ENCODE measurements at regions not wholly inside any gene's neighbourhood (a gene's known extent, or its start where the extent isn't known, plus 50 kb on each side); places are given as distances from the start of the nearest gene placed in this dataset.

- intact Hi-C loops (cut with DNase I), result no loop called here
Measured at GRCh38 chr3:152126260-152126659, 142.5 kb upstream of the MBNL1 start.

GRCh38 chr3:152127058-152127457, 141.7 kb upstream of the MBNL1 start:
- no peaks in the 10 kb centered on the region for H3K27me3 ChIP-seq
- DNase-seq (no peak), ATAC-seq (no peak)
- no peak overlapping the region for H3K27ac ChIP-seq
- no peaks in the 10 kb centered on the region for H3K9me3 ChIP-seq
- no peaks in the 10 kb centered on the region for H3K36me3 ChIP-seq
- H3K4me3 ChIP-seq, result no peak overlapping the region
- TF ChIP-seq CTCF (IDR thresholded peaks at IDR 0.05), result no peak
- intact Hi-C loops (cut with DNase I), result no loop called here
- H3K4me1 ChIP-seq, result no peaks in the 10 kb centered on the region

More at GRCh38 chr3:152126260-152126659, 142.5 kb upstream of the MBNL1 start:
- DNase-seq (no peak), ATAC-seq (no peak)
- no peaks in the 10 kb centered on the region for H3K4me1 ChIP-seq
- TF ChIP-seq CTCF (IDR thresholded peaks at IDR 0.05), result no peak
- no peak overlapping the region for H3K4me3 ChIP-seq
- no peaks in the 10 kb centered on the region for H3K36me3 ChIP-seq
- H3K9me3 ChIP-seq, result no peaks in the 10 kb centered on the region
- no peak overlapping the region for H3K27ac ChIP-seq
- H3K27me3 ChIP-seq, result no peaks in the 10 kb centered on the region

GRCh38 chr3:152128356-152128755, 140.4 kb upstream of the MBNL1 start:
- ATAC-seq (no peak), DNase-seq (no peak)
- TF ChIP-seq CTCF (IDR thresholded peaks at IDR 0.05), result no peak
- Histone ChIP-seq H3K4me3 (no peak overlapping the region), H3K27ac (no peak overlapping the region), H3K27me3 (no peaks in the 10 kb centered on the region), H3K36me3 (no peaks in the 10 kb centered on the region), H3K4me1 (no peaks in the 10 kb centered on the region), H3K9me3 (no peaks in the 10 kb centered on the region)
- intact Hi-C loops (cut with DNase I), result no loop called here

DNA sequence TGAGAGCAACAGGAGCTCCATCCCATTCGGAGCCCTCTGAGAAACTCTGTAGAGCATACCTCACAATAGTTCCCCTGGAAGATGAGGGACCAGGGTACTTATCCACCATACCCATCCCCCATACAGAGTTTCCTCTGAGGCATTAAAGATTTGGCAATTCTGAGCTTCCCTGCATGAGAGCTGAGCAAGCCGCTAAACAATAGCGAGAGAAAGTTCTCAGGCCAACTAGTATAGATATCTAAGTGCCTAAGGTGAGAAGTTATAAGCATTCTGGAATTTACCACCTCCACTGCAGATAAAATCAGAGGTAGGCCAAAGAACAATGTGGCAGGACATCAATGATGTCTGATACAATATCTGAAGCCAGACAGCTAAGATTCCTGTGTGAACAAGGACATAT, 129.1 kb upstream of the MBNL1 start:
- Histone ChIP-seq H3K4me1 (no peaks in the 10 kb centered on the region), H3K36me3 (no peaks in the 10 kb centered on the region), H3K4me3 (no peak overlapping the region), H3K9me3 (no peaks in the 10 kb centered on the region), H3K27ac (no peak overlapping the region), H3K27me3 (no peaks in the 10 kb centered on the region)
- intact Hi-C loops (cut with DNase I), result no loop called here
- no peak for ATAC-seq
- no peak for TF ChIP-seq CTCF (IDR thresholded peaks at IDR 0.05)
- DNase-seq, result no peak

DNA sequence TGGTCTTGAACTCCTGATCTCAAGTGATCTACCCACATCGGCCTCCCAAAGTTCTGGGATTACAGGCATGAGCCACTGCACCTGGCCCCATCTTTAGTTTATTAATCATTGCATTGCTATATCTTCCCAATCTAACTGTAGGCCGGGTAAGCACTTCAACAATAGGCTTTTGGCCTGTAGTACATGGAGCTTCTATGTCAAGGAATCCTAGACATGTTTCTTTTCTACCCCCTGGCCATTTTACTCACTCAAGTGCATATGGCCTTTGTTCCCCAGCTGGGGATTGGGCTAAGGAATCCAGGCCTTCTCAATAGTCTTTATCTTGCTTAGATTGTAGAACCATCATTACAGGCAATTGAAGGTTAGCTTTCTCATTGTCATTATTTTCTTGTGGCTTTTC, 122.3 kb upstream of the MBNL1 start:
- Histone ChIP-seq H3K4me3 (no peak overlapping the region), H3K27me3 (no peaks in the 10 kb centered on the region), H3K4me1 (no peaks in the 10 kb centered on the region), H3K36me3 (no peaks in the 10 kb centered on the region), H3K27ac (no peak overlapping the region), H3K9me3 (no peaks in the 10 kb centered on the region)
- DNase-seq (no peak), ATAC-seq (no peak)
- no peak for TF ChIP-seq CTCF (IDR thresholded peaks at IDR 0.05)
- intact Hi-C loops (cut with DNase I), result no loop called here

GRCh38 chr3:152147748-152148147, 121.0 kb upstream of the MBNL1 start:
- Histone ChIP-seq H3K27ac (no peak overlapping the region), H3K36me3 (no peaks in the 10 kb centered on the region), H3K27me3 (no peaks in the 10 kb centered on the region), H3K4me3 (no peak overlapping the region), H3K9me3 (no peaks in the 10 kb centered on the region), H3K4me1 (no peaks in the 10 kb centered on the region)
- DNase-seq, result no peak
- ATAC-seq, result no peak
- intact Hi-C loops (cut with DNase I), result no loop called here
- TF ChIP-seq CTCF (IDR thresholded peaks at IDR 0.05), result no peak

All from upper lobe of right lung (tissue), 1 donor.